ENCODE measurements at regions not wholly inside any gene's neighbourhood (a gene's known extent, or its start where the extent isn't known, plus 50 kb on each side); places are given as distances from the start of the nearest gene placed in this dataset.
"Not testable (repeated sequence)": the region's sequence is repeated elsewhere in the genome, so short reads cannot be mapped to it uniquely, and the experiment has no call there.

- intact Hi-C loops (cut with DNase I); H3K4me1 ChIP-seq; FAIRE-seq; H3K4me3 ChIP-seq; ATAC-seq; DNase-seq; H3K27ac ChIP-seq; H3K36me3 ChIP-seq; H3K9me3 ChIP-seq; H3K27me3 ChIP-seq: not testable (repeated sequence)
- 76 to 80% methylated on average over 22 of the region's 22 CpGs for WGBS, 2 donors
These were observed 816.2 kb downstream of the TRIB2 start for GRCh38 chr2:13532781-13533523.

GRCh38 chr2:13533524-13533922, 816.8 kb downstream of the TRIB2 start:
- no peak for DNase-seq
- H3K4me1 ChIP-seq = peaks cover 0 to under 1% (median 0%) of the 10 kb centered on the region in 3 donors
- no peaks in the 10 kb centered on the region for H3K9me3 ChIP-seq
- WGBS, 2 donors = 87 to 95% methylated on average over 2 of the region's 2 CpGs
- no peak for FAIRE-seq
- TF ChIP-seq CTCF (IDR thresholded peaks at IDR 0.05) = no peak
- H3K36me3 ChIP-seq = no peaks in the 10 kb centered on the region
- H3K27me3 ChIP-seq = no peaks in the 10 kb centered on the region
- no peak for ATAC-seq
- no peak overlapping the region for H3K4me3 ChIP-seq
- no peak overlapping the region for H3K27ac ChIP-seq
- intact Hi-C loops (cut with DNase I) = no loop called here

GRCh38 chr2:13536941-13537340, 820.2 kb downstream of the TRIB2 start:
- Histone ChIP-seq H3K27me3 (no peaks in the 10 kb centered on the region), H3K36me3 (no peaks in the 10 kb centered on the region), H3K4me1 (peaks cover 0 to 9% (median 7%) of the 10 kb centered on the region in 3 donors), H3K9me3 (no peaks in the 10 kb centered on the region), H3K27ac (peak overlapping the region in 3 of 4 donors; percentile 29 to 82 (median 50)), H3K4me3 (peak overlapping the region in 2 of 4 donors; percentile 22 to 32)
- no peak for TF ChIP-seq CTCF (IDR thresholded peaks at IDR 0.05)
- no peak for DNase-seq
- intact Hi-C loops (cut with DNase I) = no loop called here
- FAIRE-seq = no peak
- peak; percentile 57 to 74 (median 64) for ATAC-seq
- WGBS, 2 donors = 22 to 27% methylated on average over 6 of the region's 6 CpGs

GRCh38 chr2:13537771-13538349, 821.1 kb downstream of the TRIB2 start:
- Histone ChIP-seq H3K36me3 (no peaks in the 10 kb centered on the region), H3K9me3 (no peaks in the 10 kb centered on the region), H3K4me1 (peaks cover 0 to 9% (median 7%) of the 10 kb centered on the region in 3 donors), H3K27ac (peak overlapping the region; percentile 29 to 82 (median 46)), H3K27me3 (no peaks in the 10 kb centered on the region), H3K4me3 (peak overlapping the region in 2 of 4 donors; percentile 22 to 32)
- peak; percentile 78 to 93 (median 88) for ATAC-seq
- peak in 4 of 6 donors; percentile 17 to 53 (median 40) for DNase-seq
- intact Hi-C loops (cut with DNase I) = no loop called here
- WGBS, 2 donors = 25 to 33% methylated on average over 9 of the region's 9 CpGs
- FAIRE-seq = no peak
- TF ChIP-seq CTCF (IDR thresholded peaks at IDR 0.05) = no peak

- FAIRE-seq (no peak), DNase-seq (no peak), ATAC-seq (no peak)
- no peaks in the 10 kb centered on the region for H3K27me3 ChIP-seq
- H3K4me1 ChIP-seq = peaks cover 0 to 9% (median 7%) of the 10 kb centered on the region in 3 donors
- no peaks in the 10 kb centered on the region for H3K36me3 ChIP-seq
- intact Hi-C loops (cut with DNase I) = no loop called here
- H3K4me3 ChIP-seq = no peak overlapping the region
- TF ChIP-seq CTCF (IDR thresholded peaks at IDR 0.05) = no peak
- 58 to 84% methylated on average over 2 of the region's 2 CpGs for WGBS, 2 donors
- no peak overlapping the region for H3K27ac ChIP-seq
- no peaks in the 10 kb centered on the region for H3K9me3 ChIP-seq
These were observed 822.6 kb downstream of the TRIB2 start for GRCh38 chr2:13539296-13539695.

All from pancreas (tissue), 10 donors.